Panc1 (cell line): ENCODE measurements at regions not wholly inside any gene's neighbourhood (a gene's known extent, or its start where the extent isn't known, plus 50 kb on each side); places are given as distances from the start of the nearest gene placed in this dataset.

ENCODE experiments used
- SIN3A ChIP-seq: IDR thresholded peaks from 2 replicates; pipeline ENCODE4 v1.6.1; 2012; ENCODE audit warnings: low read depth, mild to moderate bottlenecking, low read length, moderate library complexity, borderline replicate concordance; ENCODE audit not compliant: insufficient read depth
- TF ChIP-seq, protein P1 (sequence below): fragments of 450-650 bp; IDR thresholded peaks from 2 replicates; pipeline ENCODE4 v1.5.1; 2017; ENCODE audit warnings: mild to moderate bottlenecking
- TF ChIP-seq, protein P2 (sequence below), 2 experiments: IDR thresholded peaks; 2 replicates each; pipeline ENCODE4 v1.6.1; 2011 to 2012; ENCODE audit warnings: low read depth in 2 of 2, control low read depth in 1 of 2, low read length in 1 of 2, mild to moderate bottlenecking in 1 of 2, moderate library complexity in 1 of 2; ENCODE audit not compliant: insufficient read depth in 1 of 2

DNA sequence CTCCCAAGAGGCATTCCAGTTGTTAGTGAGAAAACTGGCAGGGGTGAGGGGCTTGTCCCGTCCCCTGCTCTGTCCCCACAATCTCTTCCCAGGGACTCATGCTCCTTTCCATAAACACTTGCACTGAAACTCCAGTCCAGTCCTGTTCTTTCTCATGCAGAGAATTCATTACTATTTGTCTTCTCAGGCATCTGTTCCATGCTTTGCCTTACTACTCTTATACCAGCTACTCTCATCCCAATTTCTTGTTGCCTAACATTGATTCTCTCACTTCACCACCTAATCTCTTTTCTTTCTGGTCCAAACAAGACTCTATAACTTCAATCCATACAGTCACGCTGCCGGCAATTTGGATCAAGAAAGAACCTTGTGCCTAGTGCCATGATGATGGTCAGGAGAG is 97.1 kb upstream of the VEGFC start:
- TF ChIP-seq SIN3A: no peak
- TF ChIP-seq, protein P1, sequence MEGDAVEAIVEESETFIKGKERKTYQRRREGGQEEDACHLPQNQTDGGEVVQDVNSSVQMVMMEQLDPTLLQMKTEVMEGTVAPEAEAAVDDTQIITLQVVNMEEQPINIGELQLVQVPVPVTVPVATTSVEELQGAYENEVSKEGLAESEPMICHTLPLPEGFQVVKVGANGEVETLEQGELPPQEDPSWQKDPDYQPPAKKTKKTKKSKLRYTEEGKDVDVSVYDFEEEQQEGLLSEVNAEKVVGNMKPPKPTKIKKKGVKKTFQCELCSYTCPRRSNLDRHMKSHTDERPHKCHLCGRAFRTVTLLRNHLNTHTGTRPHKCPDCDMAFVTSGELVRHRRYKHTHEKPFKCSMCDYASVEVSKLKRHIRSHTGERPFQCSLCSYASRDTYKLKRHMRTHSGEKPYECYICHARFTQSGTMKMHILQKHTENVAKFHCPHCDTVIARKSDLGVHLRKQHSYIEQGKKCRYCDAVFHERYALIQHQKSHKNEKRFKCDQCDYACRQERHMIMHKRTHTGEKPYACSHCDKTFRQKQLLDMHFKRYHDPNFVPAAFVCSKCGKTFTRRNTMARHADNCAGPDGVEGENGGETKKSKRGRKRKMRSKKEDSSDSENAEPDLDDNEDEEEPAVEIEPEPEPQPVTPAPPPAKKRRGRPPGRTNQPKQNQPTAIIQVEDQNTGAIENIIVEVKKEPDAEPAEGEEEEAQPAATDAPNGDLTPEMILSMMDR: no peak
- TF ChIP-seq, protein P2, sequence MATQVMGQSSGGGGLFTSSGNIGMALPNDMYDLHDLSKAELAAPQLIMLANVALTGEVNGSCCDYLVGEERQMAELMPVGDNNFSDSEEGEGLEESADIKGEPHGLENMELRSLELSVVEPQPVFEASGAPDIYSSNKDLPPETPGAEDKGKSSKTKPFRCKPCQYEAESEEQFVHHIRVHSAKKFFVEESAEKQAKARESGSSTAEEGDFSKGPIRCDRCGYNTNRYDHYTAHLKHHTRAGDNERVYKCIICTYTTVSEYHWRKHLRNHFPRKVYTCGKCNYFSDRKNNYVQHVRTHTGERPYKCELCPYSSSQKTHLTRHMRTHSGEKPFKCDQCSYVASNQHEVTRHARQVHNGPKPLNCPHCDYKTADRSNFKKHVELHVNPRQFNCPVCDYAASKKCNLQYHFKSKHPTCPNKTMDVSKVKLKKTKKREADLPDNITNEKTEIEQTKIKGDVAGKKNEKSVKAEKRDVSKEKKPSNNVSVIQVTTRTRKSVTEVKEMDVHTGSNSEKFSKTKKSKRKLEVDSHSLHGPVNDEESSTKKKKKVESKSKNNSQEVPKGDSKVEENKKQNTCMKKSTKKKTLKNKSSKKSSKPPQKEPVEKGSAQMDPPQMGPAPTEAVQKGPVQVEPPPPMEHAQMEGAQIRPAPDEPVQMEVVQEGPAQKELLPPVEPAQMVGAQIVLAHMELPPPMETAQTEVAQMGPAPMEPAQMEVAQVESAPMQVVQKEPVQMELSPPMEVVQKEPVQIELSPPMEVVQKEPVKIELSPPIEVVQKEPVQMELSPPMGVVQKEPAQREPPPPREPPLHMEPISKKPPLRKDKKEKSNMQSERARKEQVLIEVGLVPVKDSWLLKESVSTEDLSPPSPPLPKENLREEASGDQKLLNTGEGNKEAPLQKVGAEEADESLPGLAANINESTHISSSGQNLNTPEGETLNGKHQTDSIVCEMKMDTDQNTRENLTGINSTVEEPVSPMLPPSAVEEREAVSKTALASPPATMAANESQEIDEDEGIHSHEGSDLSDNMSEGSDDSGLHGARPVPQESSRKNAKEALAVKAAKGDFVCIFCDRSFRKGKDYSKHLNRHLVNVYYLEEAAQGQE (IDR thresholded peaks at IDR 0.05; ENCODE audit: insufficient read depth in 1 of 2, low read depth in 2 of 2, low read length in 1 of 2): no peak
